Nephron progenitor cell (in vitro differentiated cells): ENCODE measurements at regions not wholly inside any gene's neighbourhood (a gene's known extent, or its start where the extent isn't known, plus 50 kb on each side); places are given as distances from the start of the nearest gene placed in this dataset.
"Not testable (repeated sequence)": the region's sequence is repeated elsewhere in the genome, so short reads cannot be mapped to it uniquely, and the experiment has no call there.

Experiments
- DNase-seq: peaks from one replicate; pipeline ENCODE4 v3.0.0; 2021
- H3K27ac Mint-ChIP-seq: 2 replicates; pipeline ENCODE4 v1.8.0; 2021; ENCODE audit warnings: mild to moderate bottlenecking, moderate library complexity, mixed read lengths
- H3K27me3 Mint-ChIP-seq: 2 replicates; pipeline ENCODE4 v1.8.0; 2021; ENCODE audit warnings: mild to moderate bottlenecking, low read depth, mixed read lengths; ENCODE audit not compliant: poor library complexity
- H3K36me3 Mint-ChIP-seq: 2 replicates; pipeline ENCODE4 v1.8.0; 2021; ENCODE audit warnings: low read depth, mixed read lengths
- H3K4me1 Mint-ChIP-seq: 2 replicates; pipeline ENCODE4 v1.8.0; 2021; ENCODE audit warnings: mixed read lengths
- H3K4me3 Mint-ChIP-seq: 2 replicates; pipeline ENCODE4 v1.8.0; 2021; ENCODE audit warnings: mild to moderate bottlenecking, moderate library complexity, mixed read lengths
- H3K9me3 Mint-ChIP-seq: 2 replicates; pipeline ENCODE4 v1.8.0; 2021; ENCODE audit warnings: mild to moderate bottlenecking, moderate library complexity, mixed read lengths
- CTCF ChIP-seq: fragments of 200-600 bp; sonication (generic); IDR thresholded peaks from 2 replicates; pipeline ENCODE4 v1.5.0; 2021; ENCODE audit warnings: antibody characterized with exemption

GRCh38 chr5:174922955-174923354, 198.6 kb downstream of the MSX2 start:
- H3K27me3 Mint-ChIP-seq, result peaks cover 11% of the 10 kb centered on the region
- TF ChIP-seq CTCF, result no peak
- peak overlapping the region; percentile 45 for H3K27ac Mint-ChIP-seq
- no peaks in the 10 kb centered on the region for H3K36me3 Mint-ChIP-seq
- peaks cover 4% of the 10 kb centered on the region for H3K4me1 Mint-ChIP-seq
- DNase-seq, result no peak
- no peaks in the 10 kb centered on the region for H3K9me3 Mint-ChIP-seq
- no peak overlapping the region for H3K4me3 Mint-ChIP-seq

GRCh38 chr5:174920906-174921550, 196.6 kb downstream of the MSX2 start:
- no peak for DNase-seq
- no peaks in the 10 kb centered on the region for H3K9me3 Mint-ChIP-seq
- H3K4me1 Mint-ChIP-seq, result peaks cover 8% of the 10 kb centered on the region
- H3K27ac Mint-ChIP-seq, result no peak overlapping the region
- no peak for TF ChIP-seq CTCF
- peaks cover 11% of the 10 kb centered on the region for H3K27me3 Mint-ChIP-seq
- no peaks in the 10 kb centered on the region for H3K36me3 Mint-ChIP-seq
- no peak overlapping the region for H3K4me3 Mint-ChIP-seq

GRCh38 chr5:174919351-174919750, 195.0 kb downstream of the MSX2 start:
- Mint-ChIP-seq H3K27ac (no peak overlapping the region), H3K27me3 (peaks cover 13% of the 10 kb centered on the region), H3K4me3 (no peak overlapping the region), H3K4me1 (peaks cover 8% of the 10 kb centered on the region), H3K9me3 (no peaks in the 10 kb centered on the region), H3K36me3 (no peaks in the 10 kb centered on the region)
- DNase-seq, result no peak
- no peak for TF ChIP-seq CTCF

- no peak overlapping the region for H3K27ac Mint-ChIP-seq
- no peak for TF ChIP-seq CTCF
- H3K9me3 Mint-ChIP-seq, result no peaks in the 10 kb centered on the region
- H3K4me3 Mint-ChIP-seq, result no peak overlapping the region
- DNase-seq, result no peak
- no peaks in the 10 kb centered on the region for H3K36me3 Mint-ChIP-seq
- peaks cover 8% of the 10 kb centered on the region for H3K4me1 Mint-ChIP-seq
- H3K27me3 Mint-ChIP-seq, result peaks cover 10% of the 10 kb centered on the region
Measured at GRCh38 chr5:174918655-174919054, 194.3 kb downstream of the MSX2 start.

- Mint-ChIP-seq H3K9me3 (no peaks in the 10 kb centered on the region), H3K27me3 (peaks cover 10% of the 10 kb centered on the region), H3K4me3 (no peak overlapping the region), H3K27ac (peak overlapping the region; percentile 50), H3K4me1 (peaks cover 8% of the 10 kb centered on the region), H3K36me3 (no peaks in the 10 kb centered on the region)
- TF ChIP-seq CTCF, result no peak
- no peak for DNase-seq
Measured at GRCh38 chr5:174917976-174918554, 193.7 kb downstream of the MSX2 start.

GRCh38 chr5:174917435-174917834, 193.1 kb downstream of the MSX2 start:
- H3K4me3 Mint-ChIP-seq, H3K36me3 Mint-ChIP-seq, DNase-seq, H3K9me3 Mint-ChIP-seq, H3K4me1 Mint-ChIP-seq: not testable (repeated sequence)
- H3K27ac Mint-ChIP-seq, result peak overlapping the region; percentile 64
- peaks cover 13% of the 10 kb centered on the region for H3K27me3 Mint-ChIP-seq

- not testable (repeated sequence) for H3K9me3 Mint-ChIP-seq
Measured at GRCh38 chr5:174916924-174917323, 192.5 kb downstream of the MSX2 start.

More at GRCh38 chr5:174916924-174917323, 192.5 kb downstream of the MSX2 start:
- not testable (repeated sequence) for H3K4me1 Mint-ChIP-seq, DNase-seq, H3K4me3 Mint-ChIP-seq, H3K27ac Mint-ChIP-seq, H3K36me3 Mint-ChIP-seq
- peaks cover 16% of the 10 kb centered on the region for H3K27me3 Mint-ChIP-seq
